Fibroblast of pulmonary artery (primary cell): ENCODE measurements at regions not wholly inside any gene's neighbourhood (a gene's known extent, or its start where the extent isn't known, plus 50 kb on each side); places are given as distances from the start of the nearest gene placed in this dataset.
A peak's percentile ranks its signal among the peaks of the same experiment; 100 is the strongest.

Source experiments
- DNase-seq: peaks from one replicate; pipeline ENCODE4 v3.0.0-alpha.2; 2010; ENCODE audit warnings: low read depth
- H3K4me3 ChIP-seq: replicated peaks from 2 replicates; pipeline ENCODE4 v1.5.1; 2011; ENCODE audit warnings: low read depth, mild to moderate bottlenecking, control low read depth, low read length, moderate library complexity
- TF ChIP-seq, protein P1 (sequence below): IDR thresholded peaks from 2 replicates; pipeline ENCODE4 v1.5.1; 2011; ENCODE audit warnings: mild to moderate bottlenecking, control low read depth, low read length, inconsistent platforms; ENCODE audit errors: missing control alignments

DNA sequence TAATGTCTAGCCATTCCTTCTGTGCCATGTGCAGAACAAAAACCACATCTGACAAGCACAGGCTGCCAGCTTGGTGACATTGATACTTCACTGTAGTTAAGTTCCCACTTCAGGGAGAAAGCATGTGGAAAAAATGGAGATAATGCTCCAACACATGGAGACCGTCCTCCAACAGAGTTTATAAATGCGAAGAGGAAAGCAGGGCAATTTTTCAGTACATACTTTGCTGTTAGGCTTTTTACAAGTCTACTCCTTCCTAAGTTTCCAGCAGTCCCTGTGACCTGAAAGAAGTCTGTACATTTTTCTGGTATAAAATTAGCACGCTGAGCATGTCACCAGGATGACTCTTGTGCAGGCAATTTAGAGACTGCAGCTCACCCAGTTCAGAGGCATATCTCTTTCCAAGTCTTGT, 766.9 kb upstream of the IGFBP7 start:
- H3K4me3 ChIP-seq: no peak overlapping the region
- TF ChIP-seq, protein P1, sequence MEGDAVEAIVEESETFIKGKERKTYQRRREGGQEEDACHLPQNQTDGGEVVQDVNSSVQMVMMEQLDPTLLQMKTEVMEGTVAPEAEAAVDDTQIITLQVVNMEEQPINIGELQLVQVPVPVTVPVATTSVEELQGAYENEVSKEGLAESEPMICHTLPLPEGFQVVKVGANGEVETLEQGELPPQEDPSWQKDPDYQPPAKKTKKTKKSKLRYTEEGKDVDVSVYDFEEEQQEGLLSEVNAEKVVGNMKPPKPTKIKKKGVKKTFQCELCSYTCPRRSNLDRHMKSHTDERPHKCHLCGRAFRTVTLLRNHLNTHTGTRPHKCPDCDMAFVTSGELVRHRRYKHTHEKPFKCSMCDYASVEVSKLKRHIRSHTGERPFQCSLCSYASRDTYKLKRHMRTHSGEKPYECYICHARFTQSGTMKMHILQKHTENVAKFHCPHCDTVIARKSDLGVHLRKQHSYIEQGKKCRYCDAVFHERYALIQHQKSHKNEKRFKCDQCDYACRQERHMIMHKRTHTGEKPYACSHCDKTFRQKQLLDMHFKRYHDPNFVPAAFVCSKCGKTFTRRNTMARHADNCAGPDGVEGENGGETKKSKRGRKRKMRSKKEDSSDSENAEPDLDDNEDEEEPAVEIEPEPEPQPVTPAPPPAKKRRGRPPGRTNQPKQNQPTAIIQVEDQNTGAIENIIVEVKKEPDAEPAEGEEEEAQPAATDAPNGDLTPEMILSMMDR: no peak
- no peak for DNase-seq

DNA sequence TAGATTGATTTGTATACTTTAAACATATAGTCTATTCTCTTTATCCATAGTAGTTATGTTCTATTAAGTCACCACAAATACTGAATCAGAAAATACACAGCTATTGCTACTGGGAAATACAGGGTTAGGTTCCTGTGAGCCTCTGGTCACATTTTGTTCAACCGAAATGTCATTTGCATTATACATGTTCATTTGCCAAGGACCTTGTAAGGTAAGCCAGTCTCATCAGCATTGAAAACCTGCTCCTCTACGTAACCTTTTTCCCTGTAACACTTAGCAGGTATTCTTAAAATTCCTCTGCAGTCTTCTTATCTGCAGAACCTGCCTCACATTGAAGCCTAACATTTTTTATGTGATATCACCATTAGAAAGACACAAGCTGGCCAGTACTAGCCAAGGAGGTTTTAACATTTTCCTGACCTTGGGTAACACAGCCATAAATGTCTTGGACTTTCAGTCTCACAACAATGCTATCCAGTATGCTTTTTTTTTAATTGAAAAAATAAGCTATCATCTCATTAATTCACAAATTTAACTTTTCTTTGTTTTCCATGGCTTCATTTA, 765.7 kb upstream of the IGFBP7 start:
- no peak overlapping the region for H3K4me3 ChIP-seq
- TF ChIP-seq, protein P1: no peak
- DNase-seq: no peak

DNA sequence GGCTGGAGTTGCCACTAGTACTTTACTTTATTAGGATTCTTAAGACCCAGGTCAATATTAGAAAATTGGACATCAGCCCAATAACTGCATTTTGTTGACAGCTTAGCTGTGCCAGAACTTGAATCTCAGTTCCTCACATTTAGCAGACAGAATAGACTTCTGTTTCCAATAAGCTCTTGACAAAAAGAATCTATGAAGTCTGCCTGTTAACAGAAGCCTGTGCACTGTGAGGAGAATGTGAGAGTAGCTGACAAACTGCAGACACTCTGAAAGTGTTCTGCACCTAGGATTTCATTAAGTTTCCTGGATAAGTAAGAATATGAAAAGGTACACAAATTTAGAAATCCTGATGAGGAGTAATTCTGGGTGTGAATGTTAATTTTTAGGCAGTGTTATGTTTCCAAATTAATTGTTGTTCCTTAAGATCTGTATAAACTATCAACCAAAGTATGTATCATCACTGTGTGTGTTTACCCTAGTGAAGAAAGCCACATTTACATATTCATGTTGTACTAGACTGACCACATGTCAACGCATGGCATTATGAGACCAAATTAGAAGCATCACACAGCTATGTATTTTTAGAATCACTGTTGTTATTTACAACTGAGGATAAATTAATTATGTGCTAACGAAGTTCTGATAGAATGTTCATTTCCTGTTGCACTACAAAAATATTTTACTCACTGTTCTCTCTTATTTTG, 756.4 kb upstream of the IGFBP7 start:
- no peak for DNase-seq
- H3K4me3 ChIP-seq: no peak overlapping the region
- TF ChIP-seq, protein P1: no peak

- TF ChIP-seq, protein P1: no peak
Measured at GRCh38 chr4:57865264-57865663, 755.1 kb upstream of the IGFBP7 start.

GRCh38 chr4:57854748-57855147, 744.6 kb upstream of the IGFBP7 start:
- no peak overlapping the region for H3K4me3 ChIP-seq
- DNase-seq: no peak
- TF ChIP-seq, protein P1: no peak

More at GRCh38 chr4:57865264-57865663, 755.1 kb upstream of the IGFBP7 start:
- no peak for DNase-seq
- H3K4me3 ChIP-seq: no peak overlapping the region

DNA sequence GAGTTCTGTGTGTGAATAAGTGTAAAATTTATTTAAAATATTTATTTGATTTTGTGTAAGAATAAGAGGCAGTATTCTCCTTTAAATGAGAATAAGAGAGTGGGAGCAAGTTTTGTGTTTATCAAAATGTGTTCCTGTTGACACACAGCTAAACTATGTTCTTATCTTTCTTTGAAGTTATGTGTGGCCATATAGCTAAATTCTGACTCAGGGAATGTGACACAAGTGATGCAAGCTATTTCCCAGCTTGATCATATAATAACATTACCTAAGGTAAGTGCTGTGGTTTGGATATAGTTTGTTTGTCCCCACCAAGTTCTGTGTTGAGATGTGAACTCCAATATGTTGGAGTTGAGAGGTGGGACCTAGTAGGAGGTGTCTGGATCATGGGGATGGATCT, 740.0 kb upstream of the IGFBP7 start:
- TF ChIP-seq, protein P1: no peak
- DNase-seq: peak; percentile 5
- H3K4me3 ChIP-seq: no peak overlapping the region

DNA sequence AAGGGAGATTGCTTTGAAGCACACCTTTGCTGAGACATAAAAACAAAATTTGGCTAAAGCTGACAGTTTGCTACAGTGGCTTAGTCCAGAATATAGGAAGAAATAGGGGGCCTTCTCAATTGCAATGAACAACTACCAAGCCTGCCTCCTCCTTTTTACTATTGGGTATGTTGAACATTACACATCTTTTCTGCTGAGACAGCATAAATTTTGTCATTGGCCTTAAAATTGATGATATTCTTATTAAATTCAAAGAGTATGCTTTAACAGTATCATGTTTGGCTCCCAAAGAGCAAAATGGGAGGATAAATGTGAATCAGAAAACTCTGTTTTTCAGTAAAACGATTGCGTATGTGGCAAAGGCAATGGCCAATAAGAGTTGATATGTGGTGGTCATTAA, 721.9 kb upstream of the IGFBP7 start:
- TF ChIP-seq, protein P1: no peak
- H3K4me3 ChIP-seq: no peak overlapping the region
- no peak for DNase-seq
